Hepatocyte (in vitro differentiated cells): ENCODE measurements at regions not wholly inside any gene's neighbourhood (a gene's known extent, or its start where the extent isn't known, plus 50 kb on each side); places are given as distances from the start of the nearest gene placed in this dataset.

Experiments
- EZH2phosphoT487 ChIP-seq: fragments of 200-600 bp; sonication (generic); IDR thresholded peaks from one replicate; pipeline ENCODE4 v1.6.1; 2018; ENCODE audit warnings: antibody characterized with exemption, mild to moderate bottlenecking, low read depth, moderate library complexity; ENCODE audit not compliant: unreplicated experiment, severe bottlenecking
- TF ChIP-seq, protein P1 (sequence below): fragments of 200-600 bp; sonication (generic); IDR thresholded peaks from 2 replicates; pipeline ENCODE4 v1.5.1; 2016; ENCODE audit warnings: antibody characterized with exemption, mild to moderate bottlenecking; ENCODE audit not compliant: poor library complexity

DNA sequence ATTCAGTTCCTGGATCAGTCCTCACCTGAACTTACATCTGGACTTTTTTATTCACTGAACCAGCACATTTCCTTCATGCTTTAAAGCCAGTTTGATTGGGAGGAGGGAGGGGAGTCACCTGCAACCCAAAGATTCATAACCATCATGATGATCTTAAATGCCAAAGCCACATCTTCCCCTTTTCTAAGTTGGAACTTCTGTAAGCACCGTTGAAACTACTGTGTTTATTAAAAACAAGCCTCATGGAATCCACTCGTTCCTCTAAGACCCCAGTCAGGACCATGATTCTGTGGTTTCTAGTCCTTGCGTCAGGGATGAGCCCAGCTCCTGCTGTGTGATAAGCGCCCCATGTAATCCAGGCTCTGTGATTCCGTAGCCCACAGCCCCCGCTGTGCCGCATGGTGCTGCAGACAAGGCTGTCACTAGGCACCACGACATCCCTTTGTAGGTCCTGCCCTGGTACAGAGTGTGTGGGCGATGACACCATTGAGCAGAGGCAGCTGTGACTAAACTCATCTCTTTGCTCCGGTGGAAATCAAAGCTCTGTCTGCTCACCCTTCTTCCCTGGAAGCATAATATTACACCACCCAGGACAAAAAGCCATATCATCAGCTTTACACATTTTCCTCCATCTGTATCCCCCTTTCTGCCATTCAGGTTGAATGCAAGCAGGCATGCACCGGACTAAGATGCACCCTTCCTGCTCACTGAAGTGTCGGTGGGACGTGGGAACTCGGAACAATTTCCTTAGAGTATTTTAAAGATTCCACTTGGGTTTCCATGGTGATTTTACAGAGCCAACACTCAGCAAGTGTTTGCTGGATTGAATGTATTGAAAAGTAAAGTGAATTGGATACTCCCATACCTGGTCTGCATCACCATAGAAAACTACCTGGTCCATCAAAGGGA lies 132.0 kb upstream of the FSTL4 start:
- TF ChIP-seq, protein P1, sequence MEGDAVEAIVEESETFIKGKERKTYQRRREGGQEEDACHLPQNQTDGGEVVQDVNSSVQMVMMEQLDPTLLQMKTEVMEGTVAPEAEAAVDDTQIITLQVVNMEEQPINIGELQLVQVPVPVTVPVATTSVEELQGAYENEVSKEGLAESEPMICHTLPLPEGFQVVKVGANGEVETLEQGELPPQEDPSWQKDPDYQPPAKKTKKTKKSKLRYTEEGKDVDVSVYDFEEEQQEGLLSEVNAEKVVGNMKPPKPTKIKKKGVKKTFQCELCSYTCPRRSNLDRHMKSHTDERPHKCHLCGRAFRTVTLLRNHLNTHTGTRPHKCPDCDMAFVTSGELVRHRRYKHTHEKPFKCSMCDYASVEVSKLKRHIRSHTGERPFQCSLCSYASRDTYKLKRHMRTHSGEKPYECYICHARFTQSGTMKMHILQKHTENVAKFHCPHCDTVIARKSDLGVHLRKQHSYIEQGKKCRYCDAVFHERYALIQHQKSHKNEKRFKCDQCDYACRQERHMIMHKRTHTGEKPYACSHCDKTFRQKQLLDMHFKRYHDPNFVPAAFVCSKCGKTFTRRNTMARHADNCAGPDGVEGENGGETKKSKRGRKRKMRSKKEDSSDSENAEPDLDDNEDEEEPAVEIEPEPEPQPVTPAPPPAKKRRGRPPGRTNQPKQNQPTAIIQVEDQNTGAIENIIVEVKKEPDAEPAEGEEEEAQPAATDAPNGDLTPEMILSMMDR: no peak
- no peak for TF ChIP-seq EZH2phosphoT487
